ENCODE measurements at regions not wholly inside any gene's neighbourhood (a gene's known extent, or its start where the extent isn't known, plus 50 kb on each side); places are given as distances from the start of the nearest gene placed in this dataset.

- H3K4me1 Mint-ChIP-seq (ENCODE audit: low read depth in 2 of 2): no peaks in the 10 kb centered on the region
- no peak for DNase-seq
- no peak overlapping the region for H3K27ac Mint-ChIP-seq
- H3K9me3 Mint-ChIP-seq: no peaks in the 10 kb centered on the region
- peaks cover 3% of the 10 kb centered on the region for H3K36me3 Mint-ChIP-seq (ENCODE audit: insufficient read depth)
- H3K4me3 Mint-ChIP-seq: no peak overlapping the region
- peaks cover 10 to 70% of the 10 kb centered on the region in 2 donors for H3K27me3 Mint-ChIP-seq
- no peak for ATAC-seq (replicated peaks)
Observed at GRCh38 chr2:240296476-240297255, 138.8 kb upstream of the GPC1 start.

DNA sequence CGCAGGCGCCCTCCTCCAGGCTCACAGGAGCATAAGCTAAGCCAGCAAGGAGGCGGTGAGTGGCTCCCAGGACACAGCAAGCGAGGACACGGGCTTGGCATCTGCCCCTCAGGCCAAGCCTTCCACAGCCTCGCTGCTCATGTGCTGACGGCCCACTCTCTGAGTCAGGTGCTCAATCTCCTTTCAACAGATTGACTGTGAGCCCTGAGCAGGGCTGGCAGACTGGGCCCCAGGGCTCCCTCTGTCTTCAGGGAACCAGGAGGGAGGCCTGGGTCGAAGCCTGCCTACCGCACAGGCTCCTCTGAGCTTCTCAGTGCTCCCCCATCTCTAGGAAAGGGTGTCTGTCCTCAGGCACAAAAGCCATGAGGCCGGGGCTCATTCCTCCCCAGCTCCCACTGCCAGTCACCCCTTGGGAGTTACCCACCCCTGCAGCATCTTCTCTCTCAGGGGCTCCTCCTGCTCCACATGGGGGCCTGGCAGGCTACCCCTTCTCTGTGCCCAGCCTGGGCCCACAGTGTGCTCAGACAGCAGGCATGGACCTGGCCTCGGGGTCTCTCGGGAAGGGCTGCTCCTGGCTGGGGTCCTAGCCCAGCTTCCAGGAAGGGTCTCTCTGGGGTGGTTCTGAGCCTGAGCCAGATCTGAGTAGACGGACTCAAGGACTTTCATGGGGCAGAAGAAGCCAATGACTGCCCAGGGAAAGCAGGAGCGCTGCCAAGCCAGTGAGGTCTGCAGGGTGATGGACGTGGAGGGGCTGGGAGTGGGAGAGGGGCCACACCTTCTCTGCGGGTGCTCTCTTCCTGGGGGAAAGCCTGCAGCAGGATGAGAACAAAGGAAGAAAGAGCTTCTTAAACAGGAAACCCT is 138.0 kb upstream of the GPC1 start:
- peaks cover 16 to 74% of the 10 kb centered on the region in 2 donors for H3K27me3 Mint-ChIP-seq
- H3K4me1 Mint-ChIP-seq (ENCODE audit: low read depth in 2 of 2): no peaks in the 10 kb centered on the region
- no peak overlapping the region for H3K27ac Mint-ChIP-seq
- H3K4me3 Mint-ChIP-seq: no peak overlapping the region
- H3K36me3 Mint-ChIP-seq (ENCODE audit: insufficient read depth): peaks cover 3% of the 10 kb centered on the region
- ATAC-seq (replicated peaks): no peak
- no peak for DNase-seq
- H3K9me3 Mint-ChIP-seq: no peaks in the 10 kb centered on the region

- Mint-ChIP-seq H3K27me3 (peaks cover 17 to 75% of the 10 kb centered on the region in 2 donors), H3K36me3 (ENCODE audit: insufficient read depth) (peaks cover 3% of the 10 kb centered on the region), H3K4me3 (no peak overlapping the region), H3K9me3 (no peaks in the 10 kb centered on the region), H3K27ac (no peak overlapping the region), H3K4me1 (ENCODE audit: low read depth in 2 of 2) (no peaks in the 10 kb centered on the region)
- no peak for ATAC-seq (replicated peaks)
- DNase-seq: no peak
Observed at GRCh38 chr2:240298117-240298790, 137.2 kb upstream of the GPC1 start.

GRCh38 chr2:240298803-240299709 is 136.4 kb upstream of the GPC1 start:
- H3K9me3 Mint-ChIP-seq: no peaks in the 10 kb centered on the region
- DNase-seq: no peak
- peaks cover 25 to 83% of the 10 kb centered on the region in 2 donors for H3K27me3 Mint-ChIP-seq
- peaks cover 3% of the 10 kb centered on the region for H3K36me3 Mint-ChIP-seq (ENCODE audit: insufficient read depth)
- H3K4me1 Mint-ChIP-seq (ENCODE audit: low read depth in 2 of 2): no peaks in the 10 kb centered on the region
- H3K4me3 Mint-ChIP-seq: no peak overlapping the region
- H3K27ac Mint-ChIP-seq: no peak overlapping the region
- ATAC-seq (replicated peaks): no peak

DNA sequence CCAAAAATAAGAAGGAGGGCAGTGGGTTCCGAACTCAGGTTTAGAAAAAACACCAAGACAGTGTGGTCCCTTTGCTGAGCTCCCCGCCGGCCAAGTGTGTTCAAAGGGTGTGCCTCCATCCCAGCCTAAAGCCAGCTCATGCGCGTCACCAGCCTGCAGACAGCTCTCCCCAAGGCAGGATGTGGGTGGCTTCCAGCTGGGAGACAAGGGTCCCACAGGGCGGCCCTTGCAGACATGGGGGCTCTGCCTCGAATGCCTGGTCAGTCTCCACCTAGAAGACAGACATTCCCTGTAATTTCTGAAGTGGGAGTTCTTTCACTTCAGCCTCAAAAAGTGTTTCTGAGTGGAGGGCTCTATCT is 135.8 kb upstream of the GPC1 start:
- H3K27ac Mint-ChIP-seq: no peak overlapping the region
- H3K27me3 Mint-ChIP-seq: peaks cover 27 to 84% of the 10 kb centered on the region in 2 donors
- no peak overlapping the region for H3K4me3 Mint-ChIP-seq
- H3K9me3 Mint-ChIP-seq: no peaks in the 10 kb centered on the region
- DNase-seq (no peak), ATAC-seq (replicated peaks) (no peak)
- no peaks in the 10 kb centered on the region for H3K4me1 Mint-ChIP-seq (ENCODE audit: low read depth in 2 of 2)
- H3K36me3 Mint-ChIP-seq (ENCODE audit: insufficient read depth): peaks cover 3% of the 10 kb centered on the region

- Mint-ChIP-seq H3K4me3 (no peak overlapping the region), H3K27me3 (peaks cover 27 to 80% of the 10 kb centered on the region in 2 donors), H3K27ac (no peak overlapping the region), H3K9me3 (no peaks in the 10 kb centered on the region), H3K4me1 (ENCODE audit: low read depth in 2 of 2) (no peaks in the 10 kb centered on the region), H3K36me3 (ENCODE audit: insufficient read depth) (peaks cover 3% of the 10 kb centered on the region)
- ATAC-seq (replicated peaks) (no peak), DNase-seq (no peak)
Observed at GRCh38 chr2:240300261-240300821, 135.1 kb upstream of the GPC1 start.

- no peak overlapping the region for H3K27ac Mint-ChIP-seq
- peaks cover 3% of the 10 kb centered on the region for H3K36me3 Mint-ChIP-seq (ENCODE audit: insufficient read depth)
- H3K27me3 Mint-ChIP-seq: peaks cover 27 to 77% of the 10 kb centered on the region in 2 donors
- DNase-seq (no peak), ATAC-seq (replicated peaks) (no peak)
- H3K4me3 Mint-ChIP-seq: no peak overlapping the region
- H3K4me1 Mint-ChIP-seq (ENCODE audit: low read depth in 2 of 2): no peaks in the 10 kb centered on the region
- H3K9me3 Mint-ChIP-seq: no peaks in the 10 kb centered on the region
Observed at GRCh38 chr2:240300840-240301239, 134.6 kb upstream of the GPC1 start.

- ATAC-seq (replicated peaks) (no peak), DNase-seq (no peak)
- no peaks in the 10 kb centered on the region for H3K9me3 Mint-ChIP-seq
Observed at GRCh38 chr2:240301256-240301795, 134.1 kb upstream of the GPC1 start.

GRCh38 chr2:240302041-240302440 is 133.4 kb upstream of the GPC1 start:
- Mint-ChIP-seq H3K4me3 (no peak overlapping the region), H3K27ac (peak overlapping the region in 1 of 2 donors; percentile 51), H3K36me3 (ENCODE audit: insufficient read depth) (peaks cover 2% of the 10 kb centered on the region), H3K4me1 (ENCODE audit: low read depth in 2 of 2) (no peaks in the 10 kb centered on the region), H3K27me3 (peaks cover 27 to 65% of the 10 kb centered on the region in 2 donors), H3K9me3 (no peaks in the 10 kb centered on the region)
- no peak for DNase-seq
- ATAC-seq (replicated peaks): no peak

More at GRCh38 chr2:240301256-240301795, 134.1 kb upstream of the GPC1 start:
- Mint-ChIP-seq H3K27ac (no peak overlapping the region), H3K36me3 (ENCODE audit: insufficient read depth) (peaks cover 3% of the 10 kb centered on the region), H3K4me1 (ENCODE audit: low read depth in 2 of 2) (no peaks in the 10 kb centered on the region), H3K27me3 (peaks cover 27 to 72% of the 10 kb centered on the region in 2 donors), H3K4me3 (no peak overlapping the region)

GRCh38 chr2:240302933-240303595 is 132.4 kb upstream of the GPC1 start:
- H3K4me1 Mint-ChIP-seq (ENCODE audit: low read depth in 2 of 2): no peaks in the 10 kb centered on the region
- H3K9me3 Mint-ChIP-seq: no peaks in the 10 kb centered on the region
- ATAC-seq (replicated peaks): no peak
- peaks cover 27 to 58% of the 10 kb centered on the region in 2 donors for H3K27me3 Mint-ChIP-seq
- no peak for DNase-seq
- H3K4me3 Mint-ChIP-seq: no peak overlapping the region
- H3K27ac Mint-ChIP-seq: no peak overlapping the region
- H3K36me3 Mint-ChIP-seq (ENCODE audit: insufficient read depth): no peaks in the 10 kb centered on the region

GRCh38 chr2:240303896-240304745 is 131.3 kb upstream of the GPC1 start:
- Mint-ChIP-seq H3K27me3 (peaks cover 27 to 48% of the 10 kb centered on the region in 2 donors), H3K36me3 (ENCODE audit: insufficient read depth) (no peaks in the 10 kb centered on the region), H3K4me1 (ENCODE audit: low read depth in 2 of 2) (no peaks in the 10 kb centered on the region), H3K9me3 (no peaks in the 10 kb centered on the region), H3K4me3 (no peak overlapping the region), H3K27ac (no peak overlapping the region)
- DNase-seq (no peak), ATAC-seq (replicated peaks) (no peak)
